ENCODE measurements at regions not wholly inside any gene's neighbourhood (a gene's known extent, or its start where the extent isn't known, plus 50 kb on each side); places are given as distances from the start of the nearest gene placed in this dataset.

DNA sequence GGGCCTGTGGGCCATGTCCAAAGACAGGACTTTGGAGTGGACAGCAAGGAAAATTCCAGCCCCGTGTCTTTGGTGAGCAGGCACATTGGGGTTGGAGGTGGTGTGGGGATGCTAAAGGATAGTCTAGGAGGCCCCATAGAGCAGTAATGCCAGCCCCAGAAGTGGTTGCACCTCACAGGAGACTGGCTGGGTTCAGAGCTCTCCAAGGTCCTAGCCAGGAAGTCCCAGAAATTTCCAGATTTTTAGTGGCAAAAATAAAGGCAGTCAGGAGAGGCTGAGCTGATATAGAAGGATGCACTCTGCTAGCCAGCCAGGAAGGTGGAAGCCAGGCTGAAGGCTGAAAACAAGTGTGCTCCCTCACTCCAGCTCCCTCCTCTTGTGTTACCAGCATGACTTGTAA lies 144.0 kb upstream of the KCND3 start:
- Histone ChIP-seq H3K79me2 (no peaks in the 10 kb centered on the region), H3K4me2 (no peak overlapping the region), H3K4me1 (ENCODE audit: insufficient read depth) (no peaks in the 10 kb centered on the region), H3K4me3 (no peak overlapping the region), H2AFZ (no peak overlapping the region), H3K27ac (no peak overlapping the region), H3K9me3 (ENCODE audit: low read depth) (no peaks in the 10 kb centered on the region), H3K9me2 (replicated peaks; ENCODE audit: insufficient read depth) (no peaks in the 10 kb centered on the region), H3K36me3 (replicated peaks; ENCODE audit: insufficient read depth, low read depth) (no peaks in the 10 kb centered on the region), H3K27me3 (peaks cover 3% of the 10 kb centered on the region), H4K20me1 (ENCODE audit: insufficient read depth, poor library complexity, severe bottlenecking) (no peaks in the 10 kb centered on the region)
- DNase-seq (ENCODE audit: low spot score): no peak
- WGBS (ENCODE audit: low lambda C conversion rate, missing lambda C conversion rate): 95% methylated on average over 1 of the region's 1 CpG
- TF ChIP-seq, protein P1, sequence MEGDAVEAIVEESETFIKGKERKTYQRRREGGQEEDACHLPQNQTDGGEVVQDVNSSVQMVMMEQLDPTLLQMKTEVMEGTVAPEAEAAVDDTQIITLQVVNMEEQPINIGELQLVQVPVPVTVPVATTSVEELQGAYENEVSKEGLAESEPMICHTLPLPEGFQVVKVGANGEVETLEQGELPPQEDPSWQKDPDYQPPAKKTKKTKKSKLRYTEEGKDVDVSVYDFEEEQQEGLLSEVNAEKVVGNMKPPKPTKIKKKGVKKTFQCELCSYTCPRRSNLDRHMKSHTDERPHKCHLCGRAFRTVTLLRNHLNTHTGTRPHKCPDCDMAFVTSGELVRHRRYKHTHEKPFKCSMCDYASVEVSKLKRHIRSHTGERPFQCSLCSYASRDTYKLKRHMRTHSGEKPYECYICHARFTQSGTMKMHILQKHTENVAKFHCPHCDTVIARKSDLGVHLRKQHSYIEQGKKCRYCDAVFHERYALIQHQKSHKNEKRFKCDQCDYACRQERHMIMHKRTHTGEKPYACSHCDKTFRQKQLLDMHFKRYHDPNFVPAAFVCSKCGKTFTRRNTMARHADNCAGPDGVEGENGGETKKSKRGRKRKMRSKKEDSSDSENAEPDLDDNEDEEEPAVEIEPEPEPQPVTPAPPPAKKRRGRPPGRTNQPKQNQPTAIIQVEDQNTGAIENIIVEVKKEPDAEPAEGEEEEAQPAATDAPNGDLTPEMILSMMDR (IDR thresholded peaks at IDR 0.05; ENCODE audit: poor library complexity): no peak
- no peak for TF ChIP-seq EZH2 (IDR thresholded peaks at IDR 0.05; ENCODE audit: borderline replicate concordance)
- no peak for TF ChIP-seq EZH2phosphoT487 (IDR thresholded peaks at IDR 0.05; ENCODE audit: low read depth, severe bottlenecking, unreplicated experiment)

DNA sequence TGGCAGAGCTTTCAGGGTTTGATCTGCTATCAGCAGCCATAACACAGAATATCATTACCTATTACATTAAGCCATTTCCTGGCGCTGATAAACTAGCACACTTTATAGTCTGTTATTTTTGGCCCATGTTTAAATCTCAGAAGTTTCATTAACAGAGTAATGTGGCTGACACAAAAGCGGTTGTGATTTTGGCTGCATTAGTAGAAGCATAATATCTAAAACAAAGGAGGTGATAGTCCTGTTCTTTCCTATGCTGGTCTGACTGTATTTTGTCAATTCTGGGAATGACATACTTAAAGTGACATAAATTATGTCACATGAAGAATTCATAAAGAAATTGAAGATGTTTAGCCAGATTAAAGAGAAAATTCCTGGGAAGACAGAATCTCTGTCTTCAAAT lies 151.3 kb upstream of the KCND3 start:
- no peak overlapping the region for H3K4me3 ChIP-seq
- H3K9me2 ChIP-seq (replicated peaks; ENCODE audit: insufficient read depth): no peaks in the 10 kb centered on the region
- no peaks in the 10 kb centered on the region for H3K79me2 ChIP-seq
- H3K9me3 ChIP-seq (ENCODE audit: low read depth): no peaks in the 10 kb centered on the region
- H4K20me1 ChIP-seq (ENCODE audit: insufficient read depth, poor library complexity, severe bottlenecking): no peaks in the 10 kb centered on the region
- peaks cover 16% of the 10 kb centered on the region for H3K27me3 ChIP-seq
- WGBS (ENCODE audit: low lambda C conversion rate, missing lambda C conversion rate): 47% methylated on average over 2 of the region's 2 CpGs
- H3K4me1 ChIP-seq (ENCODE audit: insufficient read depth): no peaks in the 10 kb centered on the region
- no peak overlapping the region for H3K4me2 ChIP-seq
- H3K36me3 ChIP-seq (replicated peaks; ENCODE audit: insufficient read depth, low read depth): no peaks in the 10 kb centered on the region
- no peak overlapping the region for H2AFZ ChIP-seq
- H3K27ac ChIP-seq: no peak overlapping the region
- TF ChIP-seq, protein P1 (IDR thresholded peaks at IDR 0.05; ENCODE audit: poor library complexity): no peak
- no peak for TF ChIP-seq EZH2phosphoT487 (IDR thresholded peaks at IDR 0.05; ENCODE audit: low read depth, severe bottlenecking, unreplicated experiment)
- TF ChIP-seq EZH2 (IDR thresholded peaks at IDR 0.05; ENCODE audit: borderline replicate concordance): no peak
- no peak for DNase-seq (ENCODE audit: low spot score)

DNA sequence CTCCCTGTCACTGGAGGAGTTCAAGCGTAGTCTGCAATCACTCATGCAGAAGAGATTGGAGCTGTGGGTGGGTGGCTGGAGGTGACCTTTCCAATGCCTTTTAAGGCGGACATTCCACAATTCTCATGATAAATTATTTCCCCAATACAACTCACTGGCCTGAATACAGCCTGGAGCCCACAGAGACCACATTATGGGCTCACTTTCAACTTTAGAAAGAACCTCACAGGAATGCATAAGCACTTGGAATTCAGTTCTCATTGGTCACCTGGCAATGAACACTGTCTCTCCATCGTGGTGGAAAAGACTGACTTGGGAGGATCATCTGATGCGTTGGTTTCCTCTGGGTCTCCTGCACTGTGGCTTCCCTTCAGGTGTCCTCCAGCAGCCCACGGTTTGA lies 151.8 kb upstream of the KCND3 start:
- Histone ChIP-seq H4K20me1 (ENCODE audit: insufficient read depth, poor library complexity, severe bottlenecking) (no peaks in the 10 kb centered on the region), H3K4me1 (ENCODE audit: insufficient read depth) (no peaks in the 10 kb centered on the region), H2AFZ (no peak overlapping the region), H3K27me3 (peaks cover 16% of the 10 kb centered on the region), H3K27ac (no peak overlapping the region), H3K9me2 (replicated peaks; ENCODE audit: insufficient read depth) (no peaks in the 10 kb centered on the region), H3K4me2 (no peak overlapping the region), H3K4me3 (no peak overlapping the region), H3K9me3 (ENCODE audit: low read depth) (no peaks in the 10 kb centered on the region), H3K36me3 (replicated peaks; ENCODE audit: insufficient read depth, low read depth) (no peaks in the 10 kb centered on the region), H3K79me2 (no peaks in the 10 kb centered on the region)
- TF ChIP-seq EZH2phosphoT487 (IDR thresholded peaks at IDR 0.05; ENCODE audit: low read depth, severe bottlenecking, unreplicated experiment): no peak
- no peak for DNase-seq (ENCODE audit: low spot score)
- WGBS (ENCODE audit: low lambda C conversion rate, missing lambda C conversion rate): 69% methylated on average over 5 of the region's 5 CpGs

DNA sequence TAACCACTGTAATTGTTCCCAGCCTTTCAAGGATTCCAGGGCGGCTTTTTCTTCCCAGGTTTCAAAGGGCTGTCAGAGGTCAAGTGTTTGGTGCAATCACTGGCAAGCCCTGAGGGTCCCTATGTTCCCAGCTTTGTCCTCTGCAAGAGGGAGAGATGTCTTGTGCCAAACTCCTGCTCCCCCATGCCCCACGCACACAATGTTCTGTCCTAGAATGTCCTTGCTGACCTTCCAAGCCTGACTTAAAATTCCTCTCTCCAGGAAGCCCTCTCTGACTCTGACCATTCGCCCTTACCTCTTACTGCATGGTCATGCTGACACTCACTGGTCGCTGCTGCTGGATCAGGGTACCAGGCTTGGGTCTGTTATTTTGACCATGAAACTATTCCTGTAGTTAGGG lies 152.5 kb upstream of the KCND3 start:
- H2AFZ ChIP-seq: no peak overlapping the region
- no peaks in the 10 kb centered on the region for H3K36me3 ChIP-seq (replicated peaks; ENCODE audit: insufficient read depth, low read depth)
- no peaks in the 10 kb centered on the region for H3K4me1 ChIP-seq (ENCODE audit: insufficient read depth)
- H3K4me3 ChIP-seq: no peak overlapping the region
- H3K27ac ChIP-seq: no peak overlapping the region
- DNase-seq (ENCODE audit: low spot score): no peak
- no peaks in the 10 kb centered on the region for H4K20me1 ChIP-seq (ENCODE audit: insufficient read depth, poor library complexity, severe bottlenecking)
- H3K4me2 ChIP-seq: no peak overlapping the region
- 69% methylated on average over 4 of the region's 4 CpGs for WGBS (ENCODE audit: low lambda C conversion rate, missing lambda C conversion rate)
- no peaks in the 10 kb centered on the region for H3K79me2 ChIP-seq
- H3K9me3 ChIP-seq (ENCODE audit: low read depth): no peaks in the 10 kb centered on the region
- no peaks in the 10 kb centered on the region for H3K9me2 ChIP-seq (replicated peaks; ENCODE audit: insufficient read depth)
- TF ChIP-seq EZH2phosphoT487 (IDR thresholded peaks at IDR 0.05; ENCODE audit: low read depth, severe bottlenecking, unreplicated experiment) (no peak), EZH2 (IDR thresholded peaks at IDR 0.05; ENCODE audit: borderline replicate concordance) (no peak)
- TF ChIP-seq, protein P1 (IDR thresholded peaks at IDR 0.05; ENCODE audit: poor library complexity): no peak
- peaks cover 16% of the 10 kb centered on the region for H3K27me3 ChIP-seq

All from hepatocyte (in vitro differentiated cells).